Keratinocyte (primary cell): ENCODE measurements at regions not wholly inside any gene's neighbourhood (a gene's known extent, or its start where the extent isn't known, plus 50 kb on each side); places are given as distances from the start of the nearest gene placed in this dataset.

ENCODE experiments used
- CTCF ChIP-seq, 3 experiments: IDR thresholded peaks in 1 of 3; conservative IDR thresholded peaks in 1 of 3; optimal IDR thresholded peaks in 1 of 3; 2 replicates in 2 of 3; 3 replicates in 1 of 3; pipeline versions ENCODE3 to v1.5.1; 2011; ENCODE audit warnings: low read length in 3 of 3, mild to moderate bottlenecking in 3 of 3, moderate library complexity in 2 of 3, control low read depth in 1 of 3, inconsistent platforms in 1 of 3; ENCODE audit not compliant: insufficient read depth in 2 of 3; ENCODE audit errors: extremely low read depth in 1 of 3
- EZH2 ChIP-seq: IDR thresholded peaks from one replicate; pipeline ENCODE4 v1.6.1; 2012; ENCODE audit warnings: inconsistent platforms, mild to moderate bottlenecking, low read length, moderate library complexity

DNA sequence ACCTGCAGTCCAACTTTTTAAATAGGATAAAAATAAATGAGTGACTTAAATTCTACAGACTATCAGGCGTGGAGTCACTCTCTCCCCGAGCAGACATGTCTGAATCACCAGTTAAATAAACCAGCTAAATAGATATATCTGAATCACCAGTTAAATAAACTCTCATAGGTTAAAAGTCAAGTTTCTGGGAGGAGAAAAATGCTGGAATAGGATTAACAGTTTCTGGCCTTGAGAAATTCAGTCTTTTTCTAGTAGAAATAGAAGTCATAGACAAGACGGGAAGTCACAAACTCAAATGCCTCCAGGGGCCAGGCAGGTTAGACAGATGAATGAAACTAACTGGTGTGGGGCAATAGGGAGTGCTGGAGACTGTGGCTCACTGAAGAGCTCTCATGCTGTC lies 258.6 kb upstream of the TMEM132C start:
- no peak for TF ChIP-seq EZH2
- no peak for TF ChIP-seq CTCF (optimal IDR thresholded peaks at IDR 0.05 in 1 of 3, IDR thresholded peaks at IDR 0.05 in 1 of 3, conservative IDR thresholded peaks at IDR 0.05 in 1 of 3; ENCODE audit: extremely low read depth in 1 of 3, insufficient read depth in 2 of 3, low read length in 3 of 3)
